ENCODE measurements at regions not wholly inside any gene's neighbourhood (a gene's known extent, or its start where the extent isn't known, plus 50 kb on each side); places are given as distances from the start of the nearest gene placed in this dataset.

- no peak for ATAC-seq
- TF ChIP-seq CTCF (IDR thresholded peaks at IDR 0.05) = no peak
- Histone ChIP-seq H3K27ac (no peak overlapping the region), H3K27me3 (ENCODE audit: low read depth) (no peaks in the 10 kb centered on the region), H3K4me1 (no peaks in the 10 kb centered on the region), H3K9me3 (no peaks in the 10 kb centered on the region), H3K4me3 (no peak overlapping the region), H3K36me3 (no peaks in the 10 kb centered on the region)
- no peak for DNase-seq
- intact Hi-C loops (cut with DNase I) = no loop called here
Observed at GRCh38 chr5:123795688-123796087, 283.7 kb downstream of the CSNK1G3 start.

DNA sequence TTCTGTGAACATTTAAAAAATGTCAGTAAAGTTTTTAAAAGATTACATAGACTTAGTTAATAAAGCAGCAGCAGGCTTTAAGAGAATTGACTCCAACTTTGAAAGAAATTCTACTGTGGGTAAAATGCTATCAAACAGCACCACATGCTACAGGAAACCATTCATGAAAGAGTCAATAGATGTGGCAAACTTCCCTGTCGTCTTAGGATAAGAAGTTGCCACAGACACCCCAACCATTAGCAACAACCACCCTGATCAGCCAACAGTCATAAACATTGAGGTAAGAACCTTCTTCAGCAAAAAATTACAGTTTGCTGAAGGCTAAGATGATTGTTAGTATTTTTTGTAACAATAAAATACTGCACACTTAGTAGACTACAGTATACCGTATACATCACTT lies 278.2 kb downstream of the CSNK1G3 start:
- ATAC-seq (no peak), DNase-seq (no peak)
- intact Hi-C loops (cut with DNase I) = no loop called here
- no peaks in the 10 kb centered on the region for H3K36me3 ChIP-seq
- no peak overlapping the region for H3K4me3 ChIP-seq
- no peaks in the 10 kb centered on the region for H3K27me3 ChIP-seq (ENCODE audit: low read depth)
- peaks cover 5% of the 10 kb centered on the region for H3K9me3 ChIP-seq
- H3K27ac ChIP-seq = no peak overlapping the region
- TF ChIP-seq CTCF (IDR thresholded peaks at IDR 0.05) = no peak
- no peaks in the 10 kb centered on the region for H3K4me1 ChIP-seq

DNA sequence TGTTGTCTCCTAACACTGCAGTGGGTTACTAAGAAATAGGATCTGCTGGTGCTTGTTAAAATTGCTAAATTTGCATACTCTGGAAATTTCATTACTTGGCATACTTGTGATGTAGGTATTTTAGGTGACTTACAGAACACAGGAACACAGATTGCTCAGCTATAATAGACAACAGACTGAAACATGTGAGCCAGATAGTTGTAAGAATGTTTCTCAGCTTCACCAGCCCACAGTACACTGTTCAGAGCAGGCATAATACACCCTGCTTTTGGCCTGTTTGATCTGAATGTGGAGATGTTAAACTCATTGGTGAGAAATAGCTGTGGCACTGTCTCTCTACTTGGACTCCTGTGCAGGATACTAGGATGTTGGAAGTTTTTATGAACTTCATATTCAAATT lies 275.7 kb downstream of the CSNK1G3 start:
- no peak for TF ChIP-seq CTCF (IDR thresholded peaks at IDR 0.05)
- no peaks in the 10 kb centered on the region for H3K36me3 ChIP-seq
- intact Hi-C loops (cut with DNase I) = no loop called here
- ATAC-seq (no peak), DNase-seq (no peak)
- no peaks in the 10 kb centered on the region for H3K27me3 ChIP-seq (ENCODE audit: low read depth)
- H3K9me3 ChIP-seq = peaks cover 5% of the 10 kb centered on the region
- no peak overlapping the region for H3K4me3 ChIP-seq
- H3K27ac ChIP-seq = no peak overlapping the region
- no peaks in the 10 kb centered on the region for H3K4me1 ChIP-seq

- no peak overlapping the region for H3K4me3 ChIP-seq
- H3K4me1 ChIP-seq = no peaks in the 10 kb centered on the region
- no peak for DNase-seq
- TF ChIP-seq CTCF (IDR thresholded peaks at IDR 0.05) = no peak
- H3K36me3 ChIP-seq = no peaks in the 10 kb centered on the region
- intact Hi-C loops (cut with DNase I) = no loop called here
- peaks cover 5% of the 10 kb centered on the region for H3K9me3 ChIP-seq
- H3K27ac ChIP-seq = no peak overlapping the region
- no peaks in the 10 kb centered on the region for H3K27me3 ChIP-seq (ENCODE audit: low read depth)
- ATAC-seq = no peak
Observed at GRCh38 chr5:123787136-123787535, 275.2 kb downstream of the CSNK1G3 start.

- Histone ChIP-seq H3K9me3 (peaks cover 5% of the 10 kb centered on the region), H3K4me1 (no peaks in the 10 kb centered on the region), H3K4me3 (no peak overlapping the region), H3K27me3 (ENCODE audit: low read depth) (no peaks in the 10 kb centered on the region), H3K27ac (no peak overlapping the region), H3K36me3 (no peaks in the 10 kb centered on the region)
- TF ChIP-seq CTCF (IDR thresholded peaks at IDR 0.05) = no peak
- intact Hi-C loops (cut with DNase I) = no loop called here
- ATAC-seq (no peak), DNase-seq (no peak)
Observed at GRCh38 chr5:123786411-123786810, 274.4 kb downstream of the CSNK1G3 start.
